K562 (cell line): ENCODE measurements at regions not wholly inside any gene's neighbourhood (a gene's known extent, or its start where the extent isn't known, plus 50 kb on each side); places are given as distances from the start of the nearest gene placed in this dataset.

Experiments
- ATAC-seq: fragments of 200-7000 bp; cut with Tn5 transposase; 3 replicates; pipeline ENCODE4 v1.9.1; 2020; ENCODE audit warnings: moderate library complexity
- BruUV-seq: library from RNA; stranded (reverse); fragments of 400-500 nt; replicated peaks from 2 replicates; lab custom pipeline; 2021; lab: Mats Ljungman, UMichigan
- CTCF ChIA-PET: fragments of 300-600 bp; formaldehyde crosslinking; extraction: SDS; loops from one replicate; lab custom pipeline; 2021; ENCODE audit warnings: low intra/inter-chr PET ratio; lab: Yijun Ruan, JAX
- POLR2A ChIA-PET: fragments of 300-600, 350-650 bp; sonication (Branson Sonifier 250); formaldehyde crosslinking; extraction: SDS; loops from one replicate; lab custom pipeline; 2021; ENCODE audit warnings: antibody characterized with exemption, inconsistent platforms; lab: Yijun Ruan, JAX
- DNase-seq, 4 experiments: peaks; one replicate each; pipeline versions ENCODE4 v3.0.0 to v3.0.0-alpha.2; 2011 to 2018; ENCODE audit warnings: low spot score in 3 of 4, mixed read lengths in 3 of 4; ENCODE audit errors: extremely low read depth in 1 of 4
- FAIRE-seq: peaks from 2 replicates; lab custom pipeline; 2011; peaks lifted over from hg19 to GRCh38; lab: Jason Lieb, UNC
- H2AFZ ChIP-seq: 2 replicates; pipeline ENCODE4 v1.6.0; 2011; ENCODE audit warnings: low read depth, low read length, control low read depth, inconsistent platforms
- H3K27ac ChIP-seq: fragments of 200-600 bp; 3 replicates; pipeline ENCODE4 v1.8.0; 2011; ENCODE audit warnings: low read depth, mild to moderate bottlenecking, control low read depth, inconsistent platforms, low read length, moderate library complexity, mixed read lengths; ENCODE audit errors: extremely low read depth
- H3K27me3 ChIP-seq, 2 experiments: fragments of 300-600 bp in 1 of 2; 2 replicates in 1 of 2; 3 replicates in 1 of 2; pipeline versions ENCODE4 v1.6.0 to v1.8.0; 2011; ENCODE audit warnings: inconsistent platforms in 2 of 2, low read length in 2 of 2, mild to moderate bottlenecking in 1 of 2, mixed read lengths in 1 of 2, moderate library complexity in 1 of 2; ENCODE audit not compliant: control insufficient read depth in 2 of 2, insufficient read depth in 2 of 2
- H3K36me3 ChIP-seq: fragments of 300-600 bp; 3 replicates; pipeline ENCODE4 v1.8.0; 2011; ENCODE audit warnings: mild to moderate bottlenecking, low read length, inconsistent platforms; ENCODE audit not compliant: control insufficient read depth, insufficient read depth
- H3K4me1 ChIP-seq, 2 experiments: fragments of 200-600 bp in 1 of 2; replicated peaks in 1 of 2; 2 replicates in 1 of 2; 3 replicates in 1 of 2; pipeline versions ENCODE4 v1.5.1 to v1.8.0; 2011; ENCODE audit warnings: inconsistent platforms in 2 of 2, low read length in 2 of 2, mild to moderate bottlenecking in 1 of 2, mixed read lengths in 1 of 2, moderate library complexity in 1 of 2; ENCODE audit not compliant: control insufficient read depth in 2 of 2, insufficient read depth in 2 of 2
- H3K4me2 ChIP-seq: 2 replicates; pipeline ENCODE4 v1.6.1; 2011; ENCODE audit warnings: low read length, control low read depth, inconsistent platforms, mixed read lengths; ENCODE audit not compliant: insufficient read depth
- H3K4me3 ChIP-seq: fragments of 200-600 bp; sonication (generic), shearing (Covaris generic); 2 replicates; pipeline ENCODE4 v1.5.1; 2016; ENCODE audit warnings: control low read depth, inconsistent platforms
- H3K79me2 ChIP-seq: fragments of 200-600 bp; 3 replicates; pipeline ENCODE4 v1.8.0; 2011; ENCODE audit warnings: low read length, inconsistent platforms; ENCODE audit not compliant: control insufficient read depth, insufficient read depth
- H3K9ac ChIP-seq, 2 experiments: 2 replicates each; pipeline versions ENCODE4 v1.6.0 to v1.6.1; 2011; ENCODE audit warnings: low read depth in 2 of 2, low read length in 2 of 2, control low read depth in 1 of 2, inconsistent platforms in 1 of 2, mild to moderate bottlenecking in 1 of 2, mixed read lengths in 1 of 2; ENCODE audit not compliant: insufficient read depth in 1 of 2
- H3K9me1 ChIP-seq: one replicate; pipeline ENCODE4 v1.6.0; 2011; ENCODE audit warnings: inconsistent platforms, mild to moderate bottlenecking, low read length, moderate library complexity; ENCODE audit not compliant: control insufficient read depth, insufficient read depth
- H3K9me3 ChIP-seq: replicated peaks from 2 replicates; pipeline ENCODE4 v1.5.1; 2011; ENCODE audit warnings: low read depth, low read length, inconsistent platforms; ENCODE audit not compliant: control insufficient read depth, insufficient read depth
- H4K20me1 ChIP-seq: replicated peaks from 2 replicates; pipeline ENCODE4 v1.6.1; 2011; ENCODE audit warnings: low read length, inconsistent platforms, mixed read lengths; ENCODE audit not compliant: control insufficient read depth, insufficient read depth
- ARID3B ChIP-seq: fragments of 250-450 bp; sonication (Bioruptor Pico); IDR thresholded peaks from 2 replicates; pipeline ENCODE4 v1.4.0; 2020; ENCODE audit warnings: borderline replicate concordance
- BACH1 ChIP-seq: fragments of 200-800 bp; sonication (Bioruptor generic); IDR thresholded peaks from 2 replicates; pipeline ENCODE4 v1.6.1; 2016; ENCODE audit warnings: missing genetic modification characterization, missing compliant biosample characterization
- CREB5 ChIP-seq: fragments of 250-450 bp; sonication (Bioruptor Pico); IDR thresholded peaks from 2 replicates; pipeline ENCODE4 v1.5.0; 2020; ENCODE audit warnings: mild to moderate bottlenecking
- CXXC5 ChIP-seq: fragments of 250-450 bp; sonication (Bioruptor Pico); IDR thresholded peaks from 2 replicates; pipeline ENCODE4 v1.8.0; 2022; ENCODE audit warnings: inconsistent platforms, mild to moderate bottlenecking, moderate library complexity
- ESRRA ChIP-seq: fragments of 450-650 bp; IDR thresholded peaks from 2 replicates; pipeline ENCODE4 v1.6.1; 2014; ENCODE audit warnings: low read depth, mild to moderate bottlenecking, moderate library complexity, borderline replicate concordance
- GATA2 ChIP-seq: sonication (generic); formaldehyde crosslinking; IDR thresholded peaks from 2 replicates; pipeline ENCODE4 v1.4.0; 2020; ENCODE audit warnings: mild to moderate bottlenecking, missing genetic modification reagents
- HIVEP1 ChIP-seq: fragments of 250-450 bp; sonication (Bioruptor Pico); IDR thresholded peaks from 2 replicates; pipeline ENCODE4 v1.4.0; 2020; ENCODE audit warnings: mild to moderate bottlenecking
- HMG20B ChIP-seq: fragments of 250-450 bp; sonication (Bioruptor Pico); IDR thresholded peaks from 2 replicates; pipeline ENCODE4 v1.5.0; 2021; ENCODE audit warnings: mild to moderate bottlenecking
- HMGXB4 ChIP-seq: sonication (generic); formaldehyde crosslinking; IDR thresholded peaks from 2 replicates; pipeline ENCODE4 v1.8.1; 2023; ENCODE audit warnings: mild to moderate bottlenecking, missing genetic modification reagents
- HNRNPH1 ChIP-seq: fragments of 200-400 bp; formaldehyde crosslinking; optimal IDR thresholded peaks from 2 replicates; pipeline ENCODE3; 2017; ENCODE audit warnings: low read depth, mild to moderate bottlenecking, low read length, moderate library complexity
- KLF16 ChIP-seq: IDR thresholded peaks from 2 replicates; pipeline ENCODE4 v1.6.1; 2016; ENCODE audit warnings: antibody characterized with exemption
- KLF6 ChIP-seq: fragments of 250-450 bp; sonication (Bioruptor Pico); IDR thresholded peaks from 2 replicates; pipeline ENCODE4 v1.4.0; 2020; ENCODE audit warnings: mild to moderate bottlenecking, moderate library complexity, borderline replicate concordance
- MYBL2 ChIP-seq, 2 experiments: fragments of 450-650 bp in 1 of 2; sonication (generic) in 1 of 2; formaldehyde crosslinking in 1 of 2; IDR thresholded peaks; 2 replicates each; pipeline versions ENCODE4 v1.6.1 to v1.8.1; 2017 to 2022; ENCODE audit warnings: borderline replicate concordance in 1 of 2, inconsistent platforms in 1 of 2, low read depth in 1 of 2, mild to moderate bottlenecking in 1 of 2, missing genetic modification reagents in 1 of 2, moderate library complexity in 1 of 2
- SIX5 ChIP-seq, 2 experiments: IDR thresholded peaks; 2 replicates each; pipeline ENCODE4 v1.6.1; 2011; ENCODE audit warnings: low read length in 2 of 2, borderline replicate concordance in 1 of 2, low read depth in 1 of 2, mild to moderate bottlenecking in 1 of 2, moderate library complexity in 1 of 2; ENCODE audit not compliant: insufficient read depth in 1 of 2
- SNAPC5 ChIP-seq: fragments of 250-450 bp; sonication (Bioruptor Pico); IDR thresholded peaks from 2 replicates; pipeline ENCODE4 v1.8.0; 2021; ENCODE audit warnings: moderate library complexity, mild to moderate bottlenecking, inconsistent platforms
- YY1 ChIP-seq, 3 experiments: IDR thresholded peaks; 2 replicates each; pipeline ENCODE4 v1.6.1; 2011; ENCODE audit warnings: low read length in 2 of 3, mild to moderate bottlenecking in 2 of 3, moderate library complexity in 2 of 3, borderline replicate concordance in 1 of 3, control low read depth in 1 of 3, low read depth in 1 of 3; ENCODE audit not compliant: insufficient read depth in 3 of 3, insufficient replicate concordance in 2 of 3, control insufficient read depth in 1 of 3, insufficient read length in 1 of 3; ENCODE audit errors: extremely low read depth in 1 of 3
- ZNF124 ChIP-seq: sonication (generic); formaldehyde crosslinking; IDR thresholded peaks from 2 replicates; pipeline ENCODE4 v1.8.1; 2022; ENCODE audit warnings: missing genetic modification reagents
- ZNF3 ChIP-seq: fragments of 250-450 bp; sonication (Bioruptor Pico); IDR thresholded peaks from 2 replicates; pipeline ENCODE4 v1.5.0; 2021; ENCODE audit warnings: mild to moderate bottlenecking, moderate library complexity
- ZNF584 ChIP-seq: fragments of 200-800 bp; sonication (Bioruptor generic); IDR thresholded peaks from 2 replicates; pipeline ENCODE4 v1.6.1; 2016; ENCODE audit warnings: low read depth, mild to moderate bottlenecking, missing genetic modification characterization, missing compliant biosample characterization
- in situ Hi-C: fragments of 300-500 bp; cut with MboI; formaldehyde crosslinking; loops from 4 replicates; pipeline ENCODE4 v1.15.0; 2018; ENCODE audit warnings: inconsistent platforms, mixed read lengths
- intact Hi-C: fragments of 100-400 bp; cut with micrococcal nuclease; formaldehyde crosslinking; loops from 2 replicates; pipeline ENCODE4 v1.14.2; 2022

- H3K27ac ChIP-seq = no peak overlapping the region
- no peaks in the 10 kb centered on the region for H3K79me2 ChIP-seq
- CTCF ChIA-PET = no interaction called here
- intact Hi-C loops = no loop called here
- H3K9ac ChIP-seq = no peak overlapping the region
- no peaks in the 10 kb centered on the region for H3K36me3 ChIP-seq
- FAIRE-seq = no peak
- in situ Hi-C loops = no loop called here
- no peaks in the 10 kb centered on the region for H3K9me1 ChIP-seq
- no peak overlapping the region for H3K4me2 ChIP-seq
- H3K9me3 ChIP-seq = no peaks in the 10 kb centered on the region
- H3K4me1 ChIP-seq = no peaks in the 10 kb centered on the region
- no peak overlapping the region for H2AFZ ChIP-seq
- POLR2A ChIA-PET = no interaction called here
- no TSS peak for BruUV-seq
- no peaks in the 10 kb centered on the region for H4K20me1 ChIP-seq
- no peak for TF ChIP-seq HNRNPH1
- no peak for TF ChIP-seq KLF6 (CRISPR knock-in tag)
- TF ChIP-seq CXXC5 (CRISPR knock-in tag) = no peak
- no peak for TF ChIP-seq ZNF3
- TF ChIP-seq HIVEP1 (CRISPR knock-in tag) = no peak
- no peak for TF ChIP-seq SIX5 (IDR thresholded peaks at IDR 0.05; ENCODE audit: borderline replicate concordance in 1 of 2, insufficient read depth in 1 of 2, low read depth in 1 of 2, low read length in 2 of 2)
- no peak for TF ChIP-seq KLF16
- TF ChIP-seq SNAPC5 = no peak
- no peak for TF ChIP-seq HMGXB4
- TF ChIP-seq MYBL2 (IDR thresholded peaks at IDR 0.05; ENCODE audit: low read depth) = no peak
- no peak for TF ChIP-seq MYBL2 (CRISPR knock-in tag; IDR thresholded peaks at IDR 0.05; ENCODE audit: borderline replicate concordance)
- TF ChIP-seq ARID3B (CRISPR knock-in tag) = no peak
- TF ChIP-seq ESRRA = no peak
- TF ChIP-seq YY1 (IDR thresholded peaks at IDR 0.05; ENCODE audit: borderline replicate concordance in 1 of 3, control insufficient read depth in 1 of 3, extremely low read depth in 1 of 3, insufficient read depth in 3 of 3, insufficient read length in 1 of 3, insufficient replicate concordance in 2 of 3, low read depth in 1 of 3, low read length in 2 of 3) = no peak
- TF ChIP-seq BACH1 (tag) = no peak
- TF ChIP-seq HMG20B (CRISPR knock-in tag) = no peak
- no peak for TF ChIP-seq ZNF124 (CRISPR knock-in tag)
- TF ChIP-seq ZNF584 (CRISPR knock-in tag) = no peak
- TF ChIP-seq GATA2 (CRISPR knock-in tag) = no peak
- TF ChIP-seq CREB5 (CRISPR knock-in tag) = no peak
- TF ChIP-seq, all 486 proteins: peak for 0
- ATAC-seq = no peak
- H3K27me3 ChIP-seq = no peaks in the 10 kb centered on the region
- no peak overlapping the region for H3K4me3 ChIP-seq
- DNase-seq = no peak
Observed at GRCh38 chr3:102979191-102979590, 544.4 kb downstream of the ZPLD1 start.
